H1 (cell line): ENCODE measurements at regions not wholly inside any gene's neighbourhood (a gene's known extent, or its start where the extent isn't known, plus 50 kb on each side); places are given as distances from the start of the nearest gene placed in this dataset.
A peak's percentile ranks its signal among the peaks of the same experiment; 100 is the strongest.

Experiments
- CTCF ChIA-PET: fragments of 300-600 bp; sonication (Branson Sonifier 250); formaldehyde crosslinking; loops from one replicate; lab custom pipeline; 2021; ENCODE audit not compliant: partially characterized antibody; lab: Charles Lee
- POLR2A ChIA-PET: fragments of 300-600 bp; sonication (Branson Sonifier 250); formaldehyde crosslinking; loops from one replicate; lab custom pipeline; 2021; ENCODE audit warnings: inconsistent platforms; ENCODE audit not compliant: partially characterized antibody; lab: Charles Lee
- DNase-seq, 2 experiments: peaks; one replicate each; pipeline versions ENCODE4 v3.0.0 to v3.0.0-alpha.2; 2010 to 2022; ENCODE audit warnings: low spot score in 2 of 2, low read depth in 1 of 2, mixed read lengths in 1 of 2
- FAIRE-seq: peaks from 2 replicates; lab custom pipeline; 2011; peaks lifted over from hg19 to GRCh38; lab: Jason Lieb, UNC
- H2AFZ ChIP-seq: 2 replicates; pipeline ENCODE4 v1.8.1; 2012; ENCODE audit warnings: low read length, inconsistent platforms
- H2AK5ac ChIP-seq: 2 replicates; pipeline ENCODE4 v1.6.1; 2013; ENCODE audit warnings: low read depth, low read length
- H2BK120ac ChIP-seq: replicated peaks from 2 replicates; pipeline ENCODE3; 2013; ENCODE audit warnings: low read depth, low read length, inconsistent platforms
- H2BK12ac ChIP-seq: 2 replicates; pipeline ENCODE4 v1.6.1; 2013; ENCODE audit warnings: low read depth, low read length
- H2BK15ac ChIP-seq: 2 replicates; pipeline ENCODE4 v1.6.1; 2013; ENCODE audit warnings: low read length
- H2BK20ac ChIP-seq: 2 replicates; pipeline ENCODE4 v1.6.1; 2013; ENCODE audit warnings: low read length
- H2BK5ac ChIP-seq: 2 replicates; pipeline ENCODE4 v1.6.1; 2013; ENCODE audit warnings: low read depth, low read length
- H3K14ac ChIP-seq: 2 replicates; pipeline ENCODE4 v1.6.1; 2013; ENCODE audit warnings: inconsistent platforms; ENCODE audit not compliant: insufficient read length
- H3K18ac ChIP-seq: 2 replicates; pipeline ENCODE4 v1.6.1; 2013; ENCODE audit warnings: low read length; ENCODE audit errors: extremely low read depth
- H3K23ac ChIP-seq: 2 replicates; pipeline ENCODE4 v1.6.1; 2013; ENCODE audit warnings: inconsistent platforms; ENCODE audit not compliant: insufficient read length
- H3K23me2 ChIP-seq: 2 replicates; pipeline ENCODE4 v1.6.1; 2013; ENCODE audit warnings: low read depth, low read length
- H3K27ac ChIP-seq: 2 replicates; pipeline ENCODE4 v1.6.1; 2011; ENCODE audit warnings: low read depth, low read length, inconsistent platforms
- H3K27me3 ChIP-seq, 4 experiments: replicated peaks in 1 of 4; 1 replicate in 1 of 4; 2 replicates in 3 of 4; pipeline versions ENCODE4 v1.6.1 to v1.8.1; 2011 to 2013; ENCODE audit warnings: low read length in 3 of 4, mild to moderate bottlenecking in 3 of 4, inconsistent platforms in 2 of 4, mixed read lengths in 2 of 4, moderate library complexity in 1 of 4; ENCODE audit not compliant: control insufficient read depth in 3 of 4, insufficient read depth in 3 of 4; ENCODE audit errors: extremely low read depth in 1 of 4
- H3K36me3 ChIP-seq, 4 experiments: 2 replicates each; pipeline versions ENCODE4 v1.6.1 to v1.8.1; 2011 to 2013; ENCODE audit warnings: mild to moderate bottlenecking in 4 of 4, low read length in 3 of 4, moderate library complexity in 2 of 4, control low read depth in 1 of 4, inconsistent platforms in 1 of 4; ENCODE audit not compliant: insufficient read depth in 4 of 4, control insufficient read depth in 2 of 4
- H3K4ac ChIP-seq: replicated peaks from 2 replicates; pipeline ENCODE3; 2013; ENCODE audit warnings: low read length, low read depth, mixed read lengths, inconsistent platforms; ENCODE audit not compliant: insufficient read length
- H3K4me1 ChIP-seq, 4 experiments: replicated peaks in 1 of 4; 1 replicate in 1 of 4; 2 replicates in 3 of 4; pipeline versions ENCODE4 v1.6.1 to v1.8.1; 2011 to 2013; ENCODE audit warnings: low read length in 3 of 4, inconsistent platforms in 2 of 4, mixed read lengths in 1 of 4; ENCODE audit not compliant: insufficient read depth in 4 of 4, control insufficient read depth in 3 of 4
- H3K4me2 ChIP-seq, 2 experiments: 2 replicates each; pipeline versions ENCODE4 v1.6.1 to v1.8.1; 2011 to 2013; ENCODE audit warnings: low read depth in 2 of 2, low read length in 2 of 2, control low read depth in 1 of 2, inconsistent platforms in 1 of 2, mild to moderate bottlenecking in 1 of 2; ENCODE audit not compliant: insufficient read depth in 1 of 2
- H3K4me3 ChIP-seq, 4 experiments: fragments of 200-600, 300-600 bp in 1 of 4; sonication (generic), shearing (Covaris generic), sonication (Bioruptor Twin) in 1 of 4; 2 replicates each; pipeline versions ENCODE4 v1.5.1 to v1.8.1; 2011 to 2016; ENCODE audit warnings: low read length in 4 of 4, low read depth in 3 of 4, control low read depth in 2 of 4, inconsistent platforms in 2 of 4, mild to moderate bottlenecking in 2 of 4, mixed read lengths in 1 of 4, moderate library complexity in 1 of 4; ENCODE audit not compliant: insufficient read depth in 2 of 4; ENCODE audit errors: extremely low read depth in 1 of 4
- H3K56ac ChIP-seq: replicated peaks from 2 replicates; pipeline ENCODE3; 2013; ENCODE audit warnings: low read depth, mild to moderate bottlenecking, mixed read lengths, low read length, inconsistent platforms; ENCODE audit not compliant: insufficient read length
- H3K79me1 ChIP-seq: 2 replicates; pipeline ENCODE4 v1.6.1; 2013; ENCODE audit warnings: low read depth, low read length, control low read depth
- H3K79me2 ChIP-seq, 2 experiments: 2 replicates each; pipeline versions ENCODE4 v1.6.1 to v1.8.1; 2012 to 2013; ENCODE audit warnings: low read length in 2 of 2, mild to moderate bottlenecking in 2 of 2, inconsistent platforms in 1 of 2; ENCODE audit not compliant: insufficient read depth in 2 of 2, control insufficient read depth in 1 of 2
- H3K9ac ChIP-seq, 4 experiments: replicated peaks in 1 of 4; 1 replicate in 1 of 4; 2 replicates in 3 of 4; pipeline versions ENCODE4 v1.6.1 to v1.8.1; 2011 to 2013; ENCODE audit warnings: low read depth in 3 of 4, low read length in 3 of 4, control low read depth in 2 of 4, mild to moderate bottlenecking in 2 of 4, moderate library complexity in 2 of 4, inconsistent platforms in 1 of 4; ENCODE audit errors: extremely low read depth in 1 of 4
- H3K9me3 ChIP-seq, 2 experiments: 2 replicates each; pipeline versions ENCODE4 v1.6.1 to v1.8.1; 2012 to 2013; ENCODE audit warnings: mild to moderate bottlenecking in 2 of 2, moderate library complexity in 2 of 2, control low read depth in 1 of 2, inconsistent platforms in 1 of 2, low read depth in 1 of 2, low read length in 1 of 2, mixed read lengths in 1 of 2; ENCODE audit not compliant: insufficient read depth in 2 of 2
- H4K20me1 ChIP-seq, 2 experiments: replicated peaks in 1 of 2; 2 replicates each; pipeline versions ENCODE3 to v1.8.1; 2011 to 2013; ENCODE audit warnings: inconsistent platforms in 2 of 2, low read length in 2 of 2, mild to moderate bottlenecking in 1 of 2; ENCODE audit not compliant: insufficient read depth in 2 of 2, control insufficient read depth in 1 of 2
- H4K5ac ChIP-seq: 2 replicates; pipeline ENCODE4 v1.6.1; 2013; ENCODE audit warnings: low read length, low read depth, mixed read lengths, inconsistent platforms; ENCODE audit not compliant: insufficient read length
- H4K8ac ChIP-seq: 2 replicates; pipeline ENCODE4 v1.8.0; 2013; ENCODE audit warnings: mild to moderate bottlenecking, moderate library complexity, low read length, inconsistent platforms; ENCODE audit not compliant: insufficient read depth; ENCODE audit errors: extremely low read depth
- H4K91ac ChIP-seq: replicated peaks from 2 replicates; pipeline ENCODE3; 2013; ENCODE audit warnings: low read length, mixed read lengths, inconsistent platforms; ENCODE audit not compliant: insufficient read length
- CEBPB ChIP-seq: IDR thresholded peaks from 2 replicates; pipeline ENCODE4 v1.6.1; 2012; ENCODE audit warnings: low read depth, low read length
- NANOG ChIP-seq: IDR thresholded peaks from 2 replicates; pipeline ENCODE4 v1.6.1; 2011; ENCODE audit warnings: low read length, low read depth, mild to moderate bottlenecking, inconsistent platforms; ENCODE audit not compliant: insufficient read depth, poor library complexity, severe bottlenecking
- WGBS, 2 experiments: shearing (Covaris generic) in 1 of 2; methylation state at CpG; one replicate each; pipeline versions ENCODE4 v1.1.6 to v1.1.7; 2013 to 2015; ENCODE audit warnings: low lambda C conversion rate in 2 of 2, mixed read lengths in 2 of 2, inconsistent platforms in 1 of 2, low coverage in 1 of 2, missing lambda C conversion rate in 1 of 2; ENCODE audit not compliant: insufficient replicate concordance in 2 of 2, insufficient coverage in 1 of 2, insufficient read length in 1 of 2; ENCODE audit errors: extremely low coverage in 1 of 2, missing lambda C conversion rate in 1 of 2; 5-methylcytosine and 5-hydroxymethylcytosine counted together

DNA sequence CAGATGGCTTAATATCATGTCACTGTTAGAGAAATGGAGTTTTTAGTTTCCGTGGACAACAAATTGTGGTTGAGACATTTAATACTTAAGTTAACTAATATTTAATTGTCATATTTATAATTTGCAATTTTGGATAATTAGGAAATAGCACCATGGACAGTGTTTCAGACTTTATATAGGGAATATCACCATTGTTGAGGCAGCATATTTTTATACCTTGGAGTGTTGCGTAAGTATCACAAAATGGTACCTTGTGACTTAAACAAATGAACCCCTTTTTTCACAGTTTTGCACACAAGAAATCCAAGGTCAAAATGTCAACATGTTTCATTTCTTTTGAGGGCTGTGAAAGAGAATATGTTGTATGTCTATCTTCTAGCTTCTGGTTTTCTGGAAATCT is 539.9 kb downstream of the TECRL start:
- H3K79me2 ChIP-seq: no peaks in the 10 kb centered on the region
- WGBS, 2 experiments: 90% methylated on average over 2 of the region's 2 CpGs; no CpG with 5 or more reads in 1 of the 2 experiments
- H4K20me1 ChIP-seq: no peaks in the 10 kb centered on the region
- no peak overlapping the region for H3K23ac ChIP-seq
- no peak overlapping the region for H3K4me3 ChIP-seq
- H4K8ac ChIP-seq: no peak overlapping the region
- no peak overlapping the region for H2BK20ac ChIP-seq
- no peaks in the 10 kb centered on the region for H3K27me3 ChIP-seq
- no peak for DNase-seq
- no peak overlapping the region for H3K14ac ChIP-seq
- no peak overlapping the region for H3K56ac ChIP-seq
- H4K5ac ChIP-seq: no peak overlapping the region
- ChIA-PET CTCF (no interaction called here), POLR2A (no interaction called here)
- FAIRE-seq: no peak
- no peak overlapping the region for H2BK15ac ChIP-seq
- H3K9ac ChIP-seq: no peak overlapping the region
- H3K36me3 ChIP-seq: no peaks in the 10 kb centered on the region
- H3K4me1 ChIP-seq: no peaks in the 10 kb centered on the region; a peak in 1 of 7 replicates
- H2AK5ac ChIP-seq: no peak overlapping the region
- no peak overlapping the region for H2BK5ac ChIP-seq
- no peaks in the 10 kb centered on the region for H3K23me2 ChIP-seq
- H3K4me2 ChIP-seq: no peak overlapping the region
- H3K27ac ChIP-seq: no peak overlapping the region
- no peaks in the 10 kb centered on the region for H3K79me1 ChIP-seq
- H3K18ac ChIP-seq: no peak overlapping the region
- no peak overlapping the region for H2BK120ac ChIP-seq
- no peak overlapping the region for H4K91ac ChIP-seq
- TF ChIP-seq CEBPB (peak; percentile 56; the same call in 1 of the 2 replicates), NANOG (no peak)
- H2AFZ ChIP-seq: no peak overlapping the region
- no peak overlapping the region for H3K4ac ChIP-seq
- no peaks in the 10 kb centered on the region for H3K9me3 ChIP-seq
- H2BK12ac ChIP-seq: no peak overlapping the region
